OCI-LY3 (cell line): ENCODE measurements at regions not wholly inside any gene's neighbourhood (a gene's known extent, or its start where the extent isn't known, plus 50 kb on each side); places are given as distances from the start of the nearest gene placed in this dataset.

ENCODE experiments used
- H2AFZ ChIP-seq: fragments of 200-600, 300-600 bp; shearing (Covaris generic); 2 replicates; pipeline ENCODE4 v1.6.0; 2014; ENCODE audit warnings: antibody characterized with exemption, low read depth, low read length
- H3K27ac ChIP-seq: fragments of 200-600, 300-600 bp; sonication (generic); 2 replicates; pipeline ENCODE4 v1.5.1; 2014; ENCODE audit warnings: mild to moderate bottlenecking, low read length, moderate library complexity, mixed read lengths
- H3K27me3 ChIP-seq: fragments of 200-600, 300-600 bp; sonication (generic); 2 replicates; pipeline ENCODE4 v1.6.1; 2014; ENCODE audit warnings: low read depth, low read length, mixed read lengths
- H3K36me3 ChIP-seq: fragments of 200-600, 300-600 bp; sonication (generic); replicated peaks from 2 replicates; pipeline ENCODE3; 2014; ENCODE audit warnings: low read depth, low read length, mixed read lengths
- H3K4me1 ChIP-seq: fragments of 300-600, 200-600 bp; sonication (generic); 2 replicates; pipeline ENCODE4 v1.6.1; 2014; ENCODE audit warnings: low read length, mixed read lengths
- H3K4me2 ChIP-seq: fragments of 200-600, 300-600 bp; sonication (generic); 2 replicates; pipeline ENCODE4 v1.6.1; 2014; ENCODE audit warnings: low read length, mixed read lengths
- H3K4me3 ChIP-seq: fragments of 300-600, 200-600 bp; sonication (generic); 2 replicates; pipeline ENCODE4 v1.5.1; 2014; ENCODE audit warnings: antibody characterized with exemption, mild to moderate bottlenecking, low read length, moderate library complexity
- H3K79me2 ChIP-seq: fragments of 300-600, 200-600 bp; shearing (Covaris generic); 2 replicates; pipeline ENCODE4 v1.6.1; 2014; ENCODE audit warnings: mild to moderate bottlenecking, low read length, mixed read lengths
- H3K9ac ChIP-seq: fragments of 300-600, 200-600 bp; shearing (Covaris generic); 2 replicates; pipeline ENCODE4 v1.6.0; 2014; ENCODE audit warnings: mild to moderate bottlenecking, low read length, moderate library complexity
- H3K9me3 ChIP-seq: fragments of 200-600, 300-600 bp; shearing (Covaris generic); 2 replicates; pipeline ENCODE4 v1.6.1; 2014; ENCODE audit warnings: low read length, mixed read lengths; ENCODE audit not compliant: insufficient read depth
- H4K20me1 ChIP-seq: fragments of 200-600, 300-600 bp; sonication (generic); 2 replicates; pipeline ENCODE4 v1.6.1; 2016; ENCODE audit warnings: low read length, mixed read lengths; ENCODE audit not compliant: insufficient read depth
- EZH2phosphoT487 ChIP-seq: fragments of 200-600 bp; shearing (Covaris generic); IDR thresholded peaks from 2 replicates; pipeline ENCODE4 v1.6.1; 2018; ENCODE audit warnings: antibody characterized with exemption, mixed run types, low read depth
- TF ChIP-seq, protein P1 (sequence below): fragments of 200-600, 300-600 bp; sonication (generic); IDR thresholded peaks from 2 replicates; pipeline ENCODE4 v1.5.1; 2014; ENCODE audit warnings: antibody characterized with exemption, low read length, low read depth

GRCh38 chr5:25489834-25490538, 845.2 kb upstream of the CDH10 start:
- Histone ChIP-seq H3K9ac (no peak overlapping the region), H3K27ac (no peak overlapping the region), H3K36me3 (no peaks in the 10 kb centered on the region), H3K27me3 (no peaks in the 10 kb centered on the region), H3K9me3 (no peaks in the 10 kb centered on the region), H3K79me2 (no peaks in the 10 kb centered on the region), H3K4me2 (no peak overlapping the region), H2AFZ (no peak overlapping the region), H3K4me3 (no peak overlapping the region), H4K20me1 (no peaks in the 10 kb centered on the region), H3K4me1 (no peaks in the 10 kb centered on the region)
- TF ChIP-seq EZH2phosphoT487: no peak
- TF ChIP-seq, protein P1, sequence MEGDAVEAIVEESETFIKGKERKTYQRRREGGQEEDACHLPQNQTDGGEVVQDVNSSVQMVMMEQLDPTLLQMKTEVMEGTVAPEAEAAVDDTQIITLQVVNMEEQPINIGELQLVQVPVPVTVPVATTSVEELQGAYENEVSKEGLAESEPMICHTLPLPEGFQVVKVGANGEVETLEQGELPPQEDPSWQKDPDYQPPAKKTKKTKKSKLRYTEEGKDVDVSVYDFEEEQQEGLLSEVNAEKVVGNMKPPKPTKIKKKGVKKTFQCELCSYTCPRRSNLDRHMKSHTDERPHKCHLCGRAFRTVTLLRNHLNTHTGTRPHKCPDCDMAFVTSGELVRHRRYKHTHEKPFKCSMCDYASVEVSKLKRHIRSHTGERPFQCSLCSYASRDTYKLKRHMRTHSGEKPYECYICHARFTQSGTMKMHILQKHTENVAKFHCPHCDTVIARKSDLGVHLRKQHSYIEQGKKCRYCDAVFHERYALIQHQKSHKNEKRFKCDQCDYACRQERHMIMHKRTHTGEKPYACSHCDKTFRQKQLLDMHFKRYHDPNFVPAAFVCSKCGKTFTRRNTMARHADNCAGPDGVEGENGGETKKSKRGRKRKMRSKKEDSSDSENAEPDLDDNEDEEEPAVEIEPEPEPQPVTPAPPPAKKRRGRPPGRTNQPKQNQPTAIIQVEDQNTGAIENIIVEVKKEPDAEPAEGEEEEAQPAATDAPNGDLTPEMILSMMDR: no peak

DNA sequence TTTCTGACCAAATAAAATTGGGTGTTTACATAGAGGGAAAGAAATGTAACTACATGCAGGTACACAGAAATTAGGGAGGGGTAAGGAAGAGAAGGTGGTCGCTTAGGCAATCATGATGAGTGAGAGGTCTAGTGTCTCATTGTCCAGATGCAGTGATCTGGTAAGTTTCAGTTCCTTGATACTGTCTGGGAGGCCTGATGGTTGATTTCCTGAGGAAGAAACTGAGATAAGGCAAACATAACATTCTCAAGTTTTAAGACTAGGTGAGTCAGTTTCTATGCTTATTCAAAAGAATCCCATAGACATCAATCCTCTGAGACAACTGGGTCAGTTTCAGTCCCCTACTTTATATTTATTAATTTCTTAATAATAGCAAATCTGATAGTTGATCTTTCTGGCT, 843.3 kb upstream of the CDH10 start:
- Histone ChIP-seq H3K4me3 (no peak overlapping the region), H3K9me3 (no peaks in the 10 kb centered on the region), H3K27ac (no peak overlapping the region), H3K4me1 (no peaks in the 10 kb centered on the region), H2AFZ (no peak overlapping the region), H3K27me3 (no peaks in the 10 kb centered on the region), H3K79me2 (no peaks in the 10 kb centered on the region), H3K36me3 (no peaks in the 10 kb centered on the region), H3K4me2 (no peak overlapping the region), H4K20me1 (no peaks in the 10 kb centered on the region), H3K9ac (no peak overlapping the region)
- TF ChIP-seq, protein P1: no peak
- no peak for TF ChIP-seq EZH2phosphoT487

DNA sequence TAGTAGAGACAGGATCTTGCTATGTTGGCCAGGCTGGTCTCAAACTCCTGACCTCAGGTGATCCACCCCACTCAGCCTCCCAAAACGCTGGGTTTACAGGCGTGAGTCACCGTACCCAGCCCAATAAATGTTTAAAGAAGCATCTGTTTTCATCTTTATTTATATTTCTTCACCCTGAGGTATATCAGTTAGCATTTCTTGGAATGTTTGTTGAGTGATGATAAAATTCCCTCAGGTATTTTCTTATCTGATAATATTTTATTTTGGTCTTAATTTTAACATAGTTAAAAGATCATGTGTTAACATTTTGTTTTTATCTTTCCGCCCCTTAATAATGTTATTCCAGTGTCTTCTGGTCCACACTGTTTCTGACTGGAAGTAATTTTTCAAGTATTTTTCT, 839.6 kb upstream of the CDH10 start:
- no peak overlapping the region for H3K4me3 ChIP-seq
- no peak overlapping the region for H2AFZ ChIP-seq
- no peaks in the 10 kb centered on the region for H3K79me2 ChIP-seq
- TF ChIP-seq, protein P1: no peak
- no peak for TF ChIP-seq EZH2phosphoT487
- H3K27ac ChIP-seq: no peak overlapping the region
- no peaks in the 10 kb centered on the region for H3K4me1 ChIP-seq
- no peaks in the 10 kb centered on the region for H3K36me3 ChIP-seq
- no peaks in the 10 kb centered on the region for H4K20me1 ChIP-seq
- H3K4me2 ChIP-seq: no peak overlapping the region
- no peak overlapping the region for H3K9ac ChIP-seq
- H3K9me3 ChIP-seq: no peaks in the 10 kb centered on the region
- no peaks in the 10 kb centered on the region for H3K27me3 ChIP-seq

DNA sequence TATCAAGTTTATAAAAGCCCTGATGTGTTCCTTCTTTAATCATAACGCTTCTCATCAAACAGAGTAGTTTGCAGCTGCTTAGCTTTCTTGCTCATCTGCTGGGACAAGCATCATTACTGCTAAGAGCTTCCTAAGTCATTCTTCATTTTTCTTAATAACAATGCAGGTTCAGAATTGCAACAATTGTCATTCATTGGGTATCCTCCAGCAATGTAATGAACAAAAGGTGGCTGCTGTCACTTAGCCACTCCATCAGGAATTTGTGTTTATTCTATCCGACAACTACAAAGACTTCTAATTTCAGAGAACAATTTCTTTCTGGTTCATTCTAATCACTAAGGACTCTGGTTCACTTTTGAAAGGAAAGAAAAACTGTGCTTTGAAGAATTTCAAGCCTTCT, 836.7 kb upstream of the CDH10 start:
- no peak overlapping the region for H3K4me3 ChIP-seq
- H3K9me3 ChIP-seq: no peaks in the 10 kb centered on the region
- no peak overlapping the region for H3K27ac ChIP-seq
- H3K9ac ChIP-seq: no peak overlapping the region
- TF ChIP-seq, protein P1: no peak
- no peak for TF ChIP-seq EZH2phosphoT487
- H3K4me1 ChIP-seq: no peaks in the 10 kb centered on the region
- H3K79me2 ChIP-seq: no peaks in the 10 kb centered on the region
- no peaks in the 10 kb centered on the region for H3K27me3 ChIP-seq
- H3K4me2 ChIP-seq: no peak overlapping the region
- no peaks in the 10 kb centered on the region for H4K20me1 ChIP-seq
- no peaks in the 10 kb centered on the region for H3K36me3 ChIP-seq
- no peak overlapping the region for H2AFZ ChIP-seq
